ENCODE measurements at regions not wholly inside any gene's neighbourhood (a gene's known extent, or its start where the extent isn't known, plus 50 kb on each side); places are given as distances from the start of the nearest gene placed in this dataset.

DNA sequence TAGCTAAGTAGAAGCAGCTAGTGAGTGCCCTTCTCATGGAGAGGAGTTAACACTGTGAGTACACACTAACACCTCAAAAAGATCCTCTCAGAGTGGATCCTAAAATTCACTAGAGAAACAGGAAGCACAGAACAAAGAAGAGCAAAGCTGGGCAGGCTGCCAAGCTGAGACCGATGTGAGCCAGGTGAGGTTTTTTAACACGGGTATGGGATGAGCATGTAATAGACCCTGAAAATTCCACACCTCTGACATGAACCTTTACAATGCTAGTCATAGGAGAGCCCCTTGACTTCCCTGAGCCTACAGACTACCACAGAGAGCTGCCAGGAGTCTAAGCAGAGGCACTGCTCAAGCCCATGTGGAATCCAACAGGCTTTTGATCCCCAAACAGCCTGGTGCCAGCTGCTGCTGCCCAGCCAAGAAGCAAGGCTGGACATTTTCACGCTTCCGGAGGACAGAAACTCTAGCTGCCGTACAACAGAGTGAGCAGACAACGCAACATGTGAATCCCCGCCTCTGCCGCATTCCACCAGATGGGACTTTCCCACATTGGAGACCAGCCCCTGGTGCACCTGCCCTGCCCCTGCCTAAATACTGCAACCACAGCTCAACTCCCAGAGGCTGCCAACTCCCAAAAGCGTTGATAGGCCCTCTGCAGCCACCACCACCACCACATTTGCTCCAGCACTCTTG is 280.8 kb downstream of the CDH10 start:
- TF ChIP-seq SIN3A (IDR thresholded peaks at IDR 0.05; ENCODE audit: low read depth, low read length): no peak
- TF ChIP-seq RFX5 (IDR thresholded peaks at IDR 0.05; ENCODE audit: low read depth, low read length): no peak
- no peak for TF ChIP-seq ZNF24 (IDR thresholded peaks at IDR 0.05)
- no peak for TF ChIP-seq SUPT20H (IDR thresholded peaks at IDR 0.05; ENCODE audit: borderline replicate concordance, control insufficient read depth, low read depth, low read length)
- TF ChIP-seq CTCF (IDR thresholded peaks at IDR 0.05 in 2 of 3, conservative IDR thresholded peaks at IDR 0.05 in 1 of 3; ENCODE audit: control insufficient read depth in 2 of 3, extremely low read depth in 1 of 3, insufficient read depth in 1 of 3, low read depth in 3 of 3, low read length in 3 of 3): no peak
- TF ChIP-seq USF2 (IDR thresholded peaks at IDR 0.05; ENCODE audit: borderline replicate concordance, low read depth, low read length): no peak
- no peak for TF ChIP-seq MXI1 (IDR thresholded peaks at IDR 0.05; ENCODE audit: low read depth, low read length)
- no peak for TF ChIP-seq ZBTB33 (IDR thresholded peaks at IDR 0.05)
- TF ChIP-seq BCL11A (IDR thresholded peaks at IDR 0.05; ENCODE audit: low read depth, low read length): no peak
- no peak for TF ChIP-seq EGR1 (IDR thresholded peaks at IDR 0.05; ENCODE audit: borderline replicate concordance in 1 of 2, low read depth in 2 of 2, low read length in 2 of 2)
- TF ChIP-seq BRCA1 (IDR thresholded peaks at IDR 0.05; ENCODE audit: low read depth, low read length): no peak
- TF ChIP-seq PAX5 (IDR thresholded peaks at IDR 0.05; ENCODE audit: borderline replicate concordance, low read depth, low read length): no peak
- TF ChIP-seq ATF3 (IDR thresholded peaks at IDR 0.05; ENCODE audit: borderline replicate concordance, extremely low read depth, low read depth, low read length): no peak
- TF ChIP-seq DPF2 (IDR thresholded peaks at IDR 0.05): no peak

Data from GM12878 (cell line).